GM19239 (cell line): ENCODE measurements at regions not wholly inside any gene's neighbourhood (a gene's known extent, or its start where the extent isn't known, plus 50 kb on each side); places are given as distances from the start of the nearest gene placed in this dataset.
A peak's percentile ranks its signal among the peaks of the same experiment; 100 is the strongest.
"Not testable (repeated sequence)": the region's sequence is repeated elsewhere in the genome, so short reads cannot be mapped to it uniquely, and the experiment has no call there.

ENCODE experiments used
- DNase-seq: peaks from one replicate; pipeline ENCODE4 v3.0.0; 2011; ENCODE audit warnings: low spot score; ENCODE audit not compliant: insufficient read length
- FAIRE-seq: peaks from 2 replicates; lab custom pipeline; 2011; peaks lifted over from hg19 to GRCh38; lab: Jason Lieb, UNC

DNA sequence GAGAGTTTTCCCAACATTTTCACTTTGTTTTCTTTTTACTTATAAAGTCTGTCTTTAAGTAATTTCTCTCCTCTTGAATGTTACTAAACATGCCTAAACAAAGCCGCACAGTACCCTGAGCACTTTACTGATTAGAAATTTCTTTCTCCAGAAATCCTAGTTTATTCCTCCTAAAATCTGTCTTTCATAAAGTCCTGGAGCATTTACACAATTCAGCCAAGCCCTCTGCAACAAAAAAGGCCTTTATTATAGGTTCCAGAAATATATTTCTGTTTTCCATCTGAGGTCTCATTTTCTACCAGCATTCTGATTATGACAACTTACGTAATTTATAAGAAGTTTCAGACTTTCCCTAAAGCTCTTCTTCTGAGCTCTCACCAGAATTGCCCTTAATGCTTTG, 549.5 kb upstream of the OLFM3 start:
- no peak for FAIRE-seq
- DNase-seq, result no peak

DNA sequence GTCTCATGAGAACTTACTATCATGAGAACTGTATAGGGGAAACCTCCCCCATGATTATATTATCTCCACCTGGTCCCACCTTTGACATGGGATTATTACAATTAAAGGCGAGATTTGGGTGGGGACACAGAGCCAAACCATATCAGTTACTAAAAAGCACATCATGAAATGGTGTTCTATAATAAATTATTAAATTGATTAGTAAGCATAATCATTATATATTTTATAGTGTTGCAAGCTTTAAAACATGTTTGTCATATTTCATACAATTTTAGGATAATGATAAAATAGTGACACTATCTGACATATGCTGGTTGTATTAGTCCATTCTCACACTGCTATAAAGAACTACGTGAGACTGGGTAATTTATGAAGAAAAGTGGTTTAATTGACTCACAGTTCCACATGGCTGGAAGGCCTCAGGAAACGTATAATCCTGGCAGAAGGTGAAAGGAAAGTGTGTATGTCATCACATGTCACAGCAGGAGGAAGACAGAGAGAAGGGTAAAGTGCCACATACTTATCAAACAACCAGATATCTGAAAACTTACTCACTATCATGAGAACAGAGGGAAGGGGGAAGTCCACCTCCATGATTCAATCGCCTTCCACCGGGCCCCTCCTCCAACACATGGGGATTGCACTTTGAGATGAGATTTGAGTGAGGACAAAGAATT, 539.2 kb upstream of the OLFM3 start:
- FAIRE-seq (no peak), DNase-seq (no peak)

DNA sequence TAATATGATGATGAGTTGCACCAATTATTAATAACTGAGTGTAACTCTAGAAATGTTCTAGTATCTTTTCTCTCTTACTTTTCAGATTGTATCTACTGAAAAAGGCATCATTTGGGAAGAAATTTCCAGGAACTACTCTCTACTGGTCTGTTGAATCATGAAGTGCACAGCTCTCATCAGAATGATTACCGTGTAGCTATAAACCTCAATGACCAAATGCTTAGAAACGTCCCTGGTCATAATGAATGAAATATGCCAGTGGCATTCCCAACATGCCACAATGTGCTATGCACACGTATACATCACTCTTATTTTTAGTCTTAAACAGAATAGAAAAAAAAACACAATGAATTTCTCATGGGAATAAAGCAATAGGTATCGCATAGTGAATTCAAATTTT, 534.3 kb upstream of the OLFM3 start:
- DNase-seq, result no peak
- no peak for FAIRE-seq

DNA sequence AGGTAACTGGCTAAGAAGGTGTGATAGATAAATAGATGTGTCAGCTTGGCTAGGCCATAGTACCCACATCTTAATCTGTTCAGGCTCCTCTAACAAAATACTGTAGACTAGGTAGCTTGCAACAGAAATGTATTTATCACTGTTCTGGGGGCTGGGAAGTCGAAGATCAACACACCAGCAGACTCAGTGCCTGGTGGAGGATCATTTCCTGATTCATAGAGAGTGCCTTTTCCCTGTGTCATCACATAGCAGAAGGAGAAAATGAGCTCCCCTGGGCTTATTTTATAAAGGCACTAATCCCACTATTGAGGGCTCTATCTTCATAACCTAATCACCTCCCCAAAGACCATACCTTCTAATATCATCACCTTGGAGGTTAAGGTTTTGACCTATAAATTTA, 532.7 kb upstream of the OLFM3 start:
- FAIRE-seq (no peak), DNase-seq (no peak)

DNA sequence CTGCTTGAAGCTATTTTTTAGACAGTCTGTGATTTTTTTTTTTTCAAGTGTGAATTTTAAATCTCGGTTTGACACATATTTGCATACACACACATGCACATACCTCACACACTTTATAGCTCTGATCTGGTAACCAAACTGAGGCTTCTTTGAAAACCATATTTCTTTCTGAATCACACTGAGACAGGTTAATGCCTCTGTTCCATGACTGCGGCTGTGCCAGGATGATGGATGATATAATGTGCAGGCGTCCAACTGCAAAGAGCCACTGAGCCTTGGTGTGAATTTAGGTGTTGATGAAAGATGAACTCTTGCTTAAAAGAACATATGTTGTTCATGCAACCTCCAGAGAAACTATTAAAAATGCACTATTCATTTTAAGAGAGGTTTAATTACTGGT, 504.0 kb upstream of the OLFM3 start:
- DNase-seq (no peak), FAIRE-seq (no peak)

DNA sequence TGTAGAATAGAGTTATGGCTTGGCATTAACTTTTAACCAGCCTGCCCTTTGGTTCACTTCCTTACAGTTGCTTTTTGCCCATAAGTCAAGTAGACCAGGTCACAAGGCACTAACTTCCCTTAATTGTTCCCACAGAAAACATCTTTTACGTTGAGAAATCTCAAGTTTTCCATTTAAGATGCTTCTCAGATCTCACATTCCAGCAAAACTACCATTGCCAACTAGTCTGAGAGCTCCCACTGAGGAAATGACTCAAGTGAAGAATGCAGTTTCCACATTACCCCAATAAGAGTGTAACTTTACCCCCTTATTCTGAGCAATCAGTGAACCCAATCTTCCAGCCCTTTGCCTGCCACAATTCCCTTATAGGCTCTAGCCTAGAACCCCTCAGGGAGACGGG, 502.2 kb upstream of the OLFM3 start:
- DNase-seq (no peak), FAIRE-seq (no peak)

DNA sequence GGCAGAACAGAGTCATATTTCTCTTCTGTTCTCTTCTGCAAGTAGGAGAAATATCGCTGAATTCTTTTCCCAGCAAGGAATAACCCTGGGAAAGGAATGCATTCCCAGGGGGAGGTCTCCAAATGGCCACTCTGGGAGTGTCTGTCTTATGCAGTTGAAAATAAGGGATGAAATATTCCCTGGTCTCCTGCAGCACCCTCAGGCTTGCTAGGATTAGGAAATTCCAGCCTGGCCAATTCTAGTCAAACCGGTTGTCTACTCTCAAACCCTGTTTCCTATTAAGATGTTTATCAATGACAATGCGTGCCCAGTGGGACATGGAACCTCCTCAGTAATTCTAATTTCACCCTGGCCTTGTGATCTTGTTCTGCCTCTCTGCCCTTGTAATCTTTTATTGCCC, 501.1 kb upstream of the OLFM3 start:
- not testable (repeated sequence) for DNase-seq

DNA sequence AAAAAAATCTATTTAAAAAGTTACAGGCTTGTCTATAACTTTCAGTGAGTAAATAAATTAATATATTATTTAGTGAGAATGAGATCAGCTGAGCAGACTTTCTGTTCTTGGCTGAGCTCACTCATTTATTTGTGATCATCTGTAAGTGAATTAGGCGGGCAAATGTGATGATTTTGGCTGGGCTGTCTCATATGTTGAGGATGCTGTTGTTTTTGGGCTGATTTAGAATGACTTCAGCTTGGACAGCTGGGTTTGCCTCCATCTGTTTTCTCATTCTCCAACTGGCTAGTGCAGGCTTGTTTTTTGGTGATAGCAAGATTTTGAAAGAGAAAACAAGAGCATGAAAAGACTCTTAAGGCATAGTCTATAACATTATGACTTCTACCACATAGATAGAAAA, 475.8 kb upstream of the OLFM3 start:
- FAIRE-seq (no peak), DNase-seq (no peak)

More for the DNA sequence above, 501.1 kb upstream of the OLFM3 start:
- not testable (repeated sequence) for FAIRE-seq

DNA sequence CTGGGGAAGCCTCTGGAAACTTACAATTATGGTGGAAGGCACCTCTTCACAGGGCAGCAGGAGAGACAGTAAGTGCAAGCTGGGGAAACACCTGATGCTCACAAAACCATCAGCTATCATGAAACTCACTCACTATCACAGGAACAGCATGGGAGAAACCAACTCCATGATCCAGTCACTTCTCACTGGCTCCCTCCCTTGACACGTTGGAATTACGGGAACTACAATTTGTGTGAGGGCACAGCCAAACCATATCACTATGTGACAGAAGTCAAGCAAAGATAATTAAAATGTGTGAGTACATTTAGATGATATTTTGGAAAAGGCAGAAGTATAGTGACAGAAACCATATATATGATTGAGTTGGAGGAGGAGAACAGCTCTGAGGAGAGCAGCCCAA, 474.0 kb upstream of the OLFM3 start:
- DNase-seq (no peak), FAIRE-seq (no peak)

DNA sequence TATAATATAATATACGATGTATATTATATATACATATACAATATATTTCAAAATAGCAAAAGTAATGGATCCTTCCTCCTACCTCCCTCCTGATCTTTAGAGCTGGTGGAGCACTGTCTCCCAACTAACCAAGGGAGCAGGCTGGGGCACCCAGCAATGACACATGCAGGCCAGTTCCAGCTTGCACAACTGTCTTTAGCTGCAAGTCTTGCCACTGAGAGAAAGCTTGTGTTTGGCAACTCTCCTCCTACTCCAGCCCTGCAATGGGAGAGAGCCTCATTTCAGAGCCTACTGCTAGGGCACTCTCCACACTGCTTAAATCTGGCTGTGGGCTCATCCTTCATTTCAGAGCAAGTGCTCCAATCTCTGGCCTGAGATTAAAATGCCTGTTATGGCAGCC, 469.8 kb upstream of the OLFM3 start:
- FAIRE-seq, result no peak
- no peak for DNase-seq

DNA sequence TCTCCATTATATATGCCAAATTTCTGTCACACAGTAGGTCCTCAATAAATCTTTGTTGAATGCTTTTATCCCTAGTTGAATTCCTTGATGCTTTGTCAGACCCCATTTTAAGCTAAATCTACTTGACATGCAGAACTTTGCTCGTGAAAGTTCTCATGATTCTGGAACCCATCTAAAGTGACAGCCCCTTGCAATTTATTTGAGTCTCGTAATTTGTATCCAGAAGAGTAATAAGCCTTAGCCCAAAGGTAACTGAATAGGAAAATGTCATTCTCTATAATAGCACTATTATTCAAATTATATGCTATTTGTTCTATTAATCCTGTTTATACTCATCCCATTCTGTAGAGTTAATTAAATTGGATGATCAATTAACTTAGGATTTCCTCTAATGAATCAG, 466.6 kb upstream of the OLFM3 start:
- DNase-seq (no peak), FAIRE-seq (no peak)

DNA sequence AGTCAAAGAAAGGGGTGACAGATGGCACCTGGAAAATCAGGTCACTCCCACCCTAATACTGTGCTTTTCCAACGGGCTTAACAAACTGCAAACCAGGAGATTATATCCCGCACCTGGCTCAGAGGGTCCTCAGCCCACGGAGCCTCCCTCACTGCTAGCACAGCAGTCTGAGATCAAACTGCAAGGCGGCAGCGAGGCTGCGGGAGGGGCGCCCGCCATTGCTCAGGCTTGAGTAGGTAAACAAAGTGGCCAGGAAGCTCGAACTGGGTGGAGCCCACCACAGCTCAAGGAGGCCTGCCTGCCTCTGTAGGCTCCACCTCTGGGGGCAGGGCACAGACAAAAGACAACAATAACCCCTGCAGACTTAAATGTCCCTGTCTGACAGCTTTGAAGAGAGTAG, 445.6 kb upstream of the OLFM3 start:
- not testable (repeated sequence) for FAIRE-seq, DNase-seq

DNA sequence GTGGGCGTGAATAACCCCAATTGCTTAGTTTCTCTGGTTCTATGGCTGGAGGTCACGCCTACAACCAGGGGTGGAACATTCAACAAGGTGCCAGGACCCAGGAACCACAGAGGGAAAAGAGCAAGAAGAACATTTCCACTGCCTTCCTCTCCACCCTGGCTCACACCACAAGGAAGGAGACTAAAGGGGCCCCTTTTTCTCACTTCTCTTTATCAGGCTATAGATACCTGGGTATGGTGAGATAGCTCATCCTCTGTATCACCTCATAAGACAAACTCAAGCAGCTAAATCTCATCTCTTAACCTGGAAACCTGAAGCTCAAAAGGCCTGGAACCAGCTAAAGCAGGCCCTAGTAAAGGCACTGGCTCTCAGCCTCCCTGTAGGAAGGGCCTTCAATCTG, 438.8 kb upstream of the OLFM3 start:
- DNase-seq, result no peak
- FAIRE-seq, result no peak

DNA sequence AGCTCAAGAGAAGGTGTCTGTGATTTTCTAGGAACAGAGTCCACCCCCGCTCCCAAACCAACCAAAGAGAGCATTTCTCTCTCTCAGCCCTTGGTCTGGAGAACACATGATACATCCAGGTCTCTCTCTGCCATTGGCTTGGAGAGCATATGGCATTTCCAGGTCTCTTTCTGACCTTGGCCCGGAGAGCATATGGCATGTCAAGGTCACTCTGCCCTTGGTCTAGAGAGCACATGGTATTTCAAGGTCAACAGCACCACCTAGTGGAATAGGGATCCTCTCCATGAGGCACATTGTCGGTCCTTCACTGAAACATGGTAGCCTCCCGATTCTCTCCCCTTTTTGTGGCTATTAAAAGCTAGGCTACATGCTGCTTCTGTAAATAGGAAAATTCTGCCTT, 437.7 kb upstream of the OLFM3 start:
- no peak for DNase-seq
- FAIRE-seq, result peak; percentile 64

DNA sequence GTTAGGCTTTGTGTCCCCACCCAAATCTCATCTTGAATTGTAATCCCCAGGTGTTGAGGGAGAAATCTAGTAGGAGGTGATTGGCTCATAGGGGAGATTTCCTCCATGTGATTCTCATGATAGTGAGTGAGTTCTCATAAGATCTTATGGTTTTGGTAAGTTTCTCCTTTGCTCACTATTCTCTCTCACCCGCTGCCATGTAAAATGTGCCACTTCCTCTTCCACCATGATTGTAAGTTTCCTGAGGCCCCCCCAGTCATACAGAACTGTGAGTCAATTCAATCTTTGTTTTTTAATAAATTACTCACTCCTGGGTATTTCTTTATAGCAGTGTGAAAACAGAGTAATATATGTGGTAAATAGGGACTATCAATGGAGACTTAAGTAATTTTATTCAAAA, 434.5 kb upstream of the OLFM3 start:
- FAIRE-seq, result no peak
- DNase-seq, result no peak

DNA sequence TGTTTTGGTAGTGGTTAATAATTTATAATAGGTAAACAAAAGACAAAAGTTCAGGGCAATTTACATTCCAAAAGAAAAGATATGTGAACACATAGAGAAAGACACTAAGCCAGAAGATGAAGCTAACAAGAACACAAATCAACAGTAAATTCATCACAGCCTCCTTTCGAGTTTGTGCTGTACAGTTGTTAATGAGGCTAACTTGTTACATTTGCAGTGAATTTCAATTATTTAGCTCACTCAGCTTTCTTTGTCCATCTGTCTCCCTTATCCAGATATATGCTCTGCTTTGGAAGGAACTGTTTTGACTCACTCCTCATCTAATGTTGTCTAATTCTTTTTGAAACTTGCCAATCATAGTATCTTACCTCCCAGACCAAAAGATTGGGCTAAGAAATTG, 423.3 kb upstream of the OLFM3 start:
- FAIRE-seq (no peak), DNase-seq (no peak)
